K562 (cell line): ENCODE measurements at regions not wholly inside any gene's neighbourhood (a gene's known extent, or its start where the extent isn't known, plus 50 kb on each side); places are given as distances from the start of the nearest gene placed in this dataset.
A peak's percentile ranks its signal among the peaks of the same experiment; 100 is the strongest.

Experiments used
- ATAC-seq: fragments of 200-7000 bp; cut with Tn5 transposase; 3 replicates; pipeline ENCODE4 v1.9.1; 2020; ENCODE audit warnings: moderate library complexity
- BruUV-seq: library from RNA; stranded (reverse); fragments of 400-500 nt; replicated peaks from 2 replicates; lab custom pipeline; 2021; lab: Mats Ljungman, UMichigan
- CTCF ChIA-PET: fragments of 300-600 bp; formaldehyde crosslinking; extraction: SDS; loops from one replicate; lab custom pipeline; 2021; ENCODE audit warnings: low intra/inter-chr PET ratio; lab: Yijun Ruan, JAX
- POLR2A ChIA-PET: fragments of 300-600, 350-650 bp; sonication (Branson Sonifier 250); formaldehyde crosslinking; extraction: SDS; loops from one replicate; lab custom pipeline; 2021; ENCODE audit warnings: antibody characterized with exemption, inconsistent platforms; lab: Yijun Ruan, JAX
- DNase-seq, 4 experiments: peaks; one replicate each; pipeline versions ENCODE4 v3.0.0 to v3.0.0-alpha.2; 2011 to 2018; ENCODE audit warnings: low spot score in 3 of 4, mixed read lengths in 3 of 4; ENCODE audit errors: extremely low read depth in 1 of 4
- FAIRE-seq: peaks from 2 replicates; lab custom pipeline; 2011; peaks lifted over from hg19 to GRCh38; lab: Jason Lieb, UNC
- H2AFZ ChIP-seq: 2 replicates; pipeline ENCODE4 v1.6.0; 2011; ENCODE audit warnings: low read depth, low read length, control low read depth, inconsistent platforms
- H3K27ac ChIP-seq: fragments of 200-600 bp; 3 replicates; pipeline ENCODE4 v1.8.0; 2011; ENCODE audit warnings: low read depth, mild to moderate bottlenecking, control low read depth, inconsistent platforms, low read length, moderate library complexity, mixed read lengths; ENCODE audit errors: extremely low read depth
- H3K27me3 ChIP-seq, 2 experiments: fragments of 300-600 bp in 1 of 2; 2 replicates in 1 of 2; 3 replicates in 1 of 2; pipeline versions ENCODE4 v1.6.0 to v1.8.0; 2011; ENCODE audit warnings: inconsistent platforms in 2 of 2, low read length in 2 of 2, mild to moderate bottlenecking in 1 of 2, mixed read lengths in 1 of 2, moderate library complexity in 1 of 2; ENCODE audit not compliant: control insufficient read depth in 2 of 2, insufficient read depth in 2 of 2
- H3K36me3 ChIP-seq: fragments of 300-600 bp; 3 replicates; pipeline ENCODE4 v1.8.0; 2011; ENCODE audit warnings: mild to moderate bottlenecking, low read length, inconsistent platforms; ENCODE audit not compliant: control insufficient read depth, insufficient read depth
- H3K4me1 ChIP-seq, 2 experiments: fragments of 200-600 bp in 1 of 2; replicated peaks in 1 of 2; 2 replicates in 1 of 2; 3 replicates in 1 of 2; pipeline versions ENCODE4 v1.5.1 to v1.8.0; 2011; ENCODE audit warnings: inconsistent platforms in 2 of 2, low read length in 2 of 2, mild to moderate bottlenecking in 1 of 2, mixed read lengths in 1 of 2, moderate library complexity in 1 of 2; ENCODE audit not compliant: control insufficient read depth in 2 of 2, insufficient read depth in 2 of 2
- H3K4me2 ChIP-seq: 2 replicates; pipeline ENCODE4 v1.6.1; 2011; ENCODE audit warnings: low read length, control low read depth, inconsistent platforms, mixed read lengths; ENCODE audit not compliant: insufficient read depth
- H3K4me3 ChIP-seq: fragments of 200-600 bp; sonication (generic), shearing (Covaris generic); 2 replicates; pipeline ENCODE4 v1.5.1; 2016; ENCODE audit warnings: control low read depth, inconsistent platforms
- H3K79me2 ChIP-seq: fragments of 200-600 bp; 3 replicates; pipeline ENCODE4 v1.8.0; 2011; ENCODE audit warnings: low read length, inconsistent platforms; ENCODE audit not compliant: control insufficient read depth, insufficient read depth
- H3K9ac ChIP-seq, 2 experiments: 2 replicates each; pipeline versions ENCODE4 v1.6.0 to v1.6.1; 2011; ENCODE audit warnings: low read depth in 2 of 2, low read length in 2 of 2, control low read depth in 1 of 2, inconsistent platforms in 1 of 2, mild to moderate bottlenecking in 1 of 2, mixed read lengths in 1 of 2; ENCODE audit not compliant: insufficient read depth in 1 of 2
- H3K9me1 ChIP-seq: one replicate; pipeline ENCODE4 v1.6.0; 2011; ENCODE audit warnings: inconsistent platforms, mild to moderate bottlenecking, low read length, moderate library complexity; ENCODE audit not compliant: control insufficient read depth, insufficient read depth
- H3K9me3 ChIP-seq: replicated peaks from 2 replicates; pipeline ENCODE4 v1.5.1; 2011; ENCODE audit warnings: low read depth, low read length, inconsistent platforms; ENCODE audit not compliant: control insufficient read depth, insufficient read depth
- H4K20me1 ChIP-seq: replicated peaks from 2 replicates; pipeline ENCODE4 v1.6.1; 2011; ENCODE audit warnings: low read length, inconsistent platforms, mixed read lengths; ENCODE audit not compliant: control insufficient read depth, insufficient read depth
- BRF1 ChIP-seq: IDR thresholded peaks from 3 replicates; pipeline ENCODE4 v1.6.1; 2011; ENCODE audit warnings: borderline replicate concordance, mild to moderate bottlenecking; ENCODE audit not compliant: insufficient read length; ENCODE audit errors: extremely low read depth
- HIVEP1 ChIP-seq: fragments of 250-450 bp; sonication (Bioruptor Pico); IDR thresholded peaks from 2 replicates; pipeline ENCODE4 v1.4.0; 2020; ENCODE audit warnings: mild to moderate bottlenecking
- KDM2B ChIP-seq: fragments of 250-450 bp; sonication (Bioruptor Pico); IDR thresholded peaks from 2 replicates; pipeline ENCODE4 v1.8.0; 2021; ENCODE audit warnings: mild to moderate bottlenecking, moderate library complexity
- KLF1 ChIP-seq: fragments of 450-650 bp; IDR thresholded peaks from 2 replicates; pipeline ENCODE4 v1.6.1; 2016; ENCODE audit warnings: missing genetic modification characterization, missing compliant biosample characterization
- MTA3 ChIP-seq: fragments of 450-650 bp; formaldehyde crosslinking; IDR thresholded peaks from 2 replicates; pipeline ENCODE4 v1.6.1; 2017; ENCODE audit warnings: mild to moderate bottlenecking, borderline replicate concordance
- RBM22 ChIP-seq: fragments of 200-400 bp; formaldehyde crosslinking; IDR thresholded peaks from 2 replicates; pipeline ENCODE4 v1.6.1; 2018; ENCODE audit warnings: low read length, low read depth; ENCODE audit not compliant: poor library complexity, severe bottlenecking
- WGBS: fragments of 100-300 bp; shearing (Covaris generic); methylation state at CpG from one replicate; pipeline ENCODE4 v1.1.6; 2016; ENCODE audit warnings: low coverage, mixed read lengths; ENCODE audit not compliant: insufficient coverage; ENCODE audit errors: missing lambda C conversion rate; 5-methylcytosine and 5-hydroxymethylcytosine counted together
- in situ Hi-C: fragments of 300-500 bp; cut with MboI; formaldehyde crosslinking; loops from 4 replicates; pipeline ENCODE4 v1.15.0; 2018; ENCODE audit warnings: inconsistent platforms, mixed read lengths
- intact Hi-C: fragments of 100-400 bp; cut with micrococcal nuclease; formaldehyde crosslinking; loops from 2 replicates; pipeline ENCODE4 v1.14.2; 2022
- TF ChIP-seq, protein P1 (sequence below): fragments of 250-450 bp; sonication (Bioruptor Pico); IDR thresholded peaks from 2 replicates; pipeline ENCODE4 v1.8.0; 2022; ENCODE audit warnings: moderate library complexity, mild to moderate bottlenecking, inconsistent platforms
- TF ChIP-seq, protein P2 (sequence below), 2 experiments: fragments of 450-650 bp; IDR thresholded peaks; 2 replicates each; pipeline ENCODE4 v1.6.1; 2016

DNA sequence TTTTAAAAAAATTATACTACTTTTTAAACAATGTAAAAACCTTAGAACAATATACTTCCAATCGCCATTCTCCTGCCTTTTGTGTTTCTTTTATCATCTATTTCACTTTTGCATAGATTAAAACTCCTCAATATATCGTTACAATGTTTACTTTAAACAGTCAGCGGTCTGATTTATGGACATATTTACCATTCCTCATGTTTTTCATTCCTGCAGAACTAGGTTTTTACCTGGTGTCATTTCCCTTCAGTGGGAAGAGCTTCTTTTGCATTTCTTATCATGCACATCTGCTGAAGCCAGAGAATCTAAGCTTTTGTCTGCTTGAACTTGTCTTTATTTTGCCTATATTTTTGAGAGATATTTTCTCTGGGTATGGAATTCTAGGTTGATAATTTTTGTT lies 277.4 kb upstream of the PLXNA2 start:
- Histone ChIP-seq H3K4me3 (no peak overlapping the region), H3K4me1 (no peaks in the 10 kb centered on the region), H3K36me3 (no peaks in the 10 kb centered on the region), H3K27ac (no peak overlapping the region), H3K4me2 (no peak overlapping the region), H3K9me3 (no peaks in the 10 kb centered on the region), H3K9me1 (no peaks in the 10 kb centered on the region), H3K9ac (no peak overlapping the region), H2AFZ (no peak overlapping the region), H3K27me3 (no peaks in the 10 kb centered on the region), H3K79me2 (no peaks in the 10 kb centered on the region), H4K20me1 (no peaks in the 10 kb centered on the region)
- in situ Hi-C loops (no loop called here), intact Hi-C loops (no loop called here)
- WGBS = 4% methylated on average over 3 of the region's 3 CpGs
- TF ChIP-seq, protein P1, sequence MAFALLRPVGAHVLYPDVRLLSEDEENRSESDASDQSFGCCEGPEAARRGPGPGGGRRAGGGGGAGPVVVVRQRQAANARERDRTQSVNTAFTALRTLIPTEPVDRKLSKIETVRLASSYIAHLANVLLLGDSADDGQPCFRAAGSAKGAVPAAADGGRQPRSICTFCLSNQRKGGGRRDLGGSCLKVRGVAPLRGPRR (CRISPR knock-in tag) = no peak
- TF ChIP-seq, protein P2, sequence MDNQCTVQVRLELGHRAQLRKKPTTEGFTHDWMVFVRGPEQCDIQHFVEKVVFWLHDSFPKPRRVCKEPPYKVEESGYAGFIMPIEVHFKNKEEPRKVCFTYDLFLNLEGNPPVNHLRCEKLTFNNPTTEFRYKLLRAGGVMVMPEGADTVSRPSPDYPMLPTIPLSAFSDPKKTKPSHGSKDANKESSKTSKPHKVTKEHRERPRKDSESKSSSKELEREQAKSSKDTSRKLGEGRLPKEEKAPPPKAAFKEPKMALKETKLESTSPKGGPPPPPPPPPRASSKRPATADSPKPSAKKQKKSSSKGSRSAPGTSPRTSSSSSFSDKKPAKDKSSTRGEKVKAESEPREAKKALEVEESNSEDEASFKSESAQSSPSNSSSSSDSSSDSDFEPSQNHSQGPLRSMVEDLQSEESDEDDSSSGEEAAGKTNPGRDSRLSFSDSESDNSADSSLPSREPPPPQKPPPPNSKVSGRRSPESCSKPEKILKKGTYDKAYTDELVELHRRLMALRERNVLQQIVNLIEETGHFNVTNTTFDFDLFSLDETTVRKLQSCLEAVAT (IDR thresholded peaks at IDR 0.05) = no peak
- TF ChIP-seq BRF1 = no peak
- no peak for TF ChIP-seq HIVEP1 (CRISPR knock-in tag)
- TF ChIP-seq RBM22 = no peak
- TF ChIP-seq KDM2B = no peak
- no peak for TF ChIP-seq KLF1
- no peak for TF ChIP-seq MTA3
- POLR2A ChIA-PET = no interaction called here
- CTCF ChIA-PET = no interaction called here
- no TSS peak for BruUV-seq
- peak; percentile 15 for FAIRE-seq
- ATAC-seq = no peak
- no peak for DNase-seq
